Astrocyte of the spinal cord (primary cell): ENCODE measurements at regions not wholly inside any gene's neighbourhood (a gene's known extent, or its start where the extent isn't known, plus 50 kb on each side); places are given as distances from the start of the nearest gene placed in this dataset.

Source experiments
- DNase-seq: peaks from one replicate; pipeline ENCODE4 v3.0.0; 2011; ENCODE audit warnings: low read depth, low spot score
- H3K4me3 ChIP-seq: 2 replicates; pipeline ENCODE4 v1.5.1; 2011; ENCODE audit warnings: low read depth, mild to moderate bottlenecking, low read length, moderate library complexity
- in situ Hi-C: cut with HindIII; loops from 2 replicates; pipeline ENCODE4 v1.10.0; 2017; ENCODE audit warnings: low sequenced_read_pairs
- TF ChIP-seq, protein P1 (sequence below): IDR thresholded peaks from 2 replicates; pipeline ENCODE4 v1.5.1; 2012; ENCODE audit warnings: low read depth, mild to moderate bottlenecking, low read length, inconsistent platforms

DNA sequence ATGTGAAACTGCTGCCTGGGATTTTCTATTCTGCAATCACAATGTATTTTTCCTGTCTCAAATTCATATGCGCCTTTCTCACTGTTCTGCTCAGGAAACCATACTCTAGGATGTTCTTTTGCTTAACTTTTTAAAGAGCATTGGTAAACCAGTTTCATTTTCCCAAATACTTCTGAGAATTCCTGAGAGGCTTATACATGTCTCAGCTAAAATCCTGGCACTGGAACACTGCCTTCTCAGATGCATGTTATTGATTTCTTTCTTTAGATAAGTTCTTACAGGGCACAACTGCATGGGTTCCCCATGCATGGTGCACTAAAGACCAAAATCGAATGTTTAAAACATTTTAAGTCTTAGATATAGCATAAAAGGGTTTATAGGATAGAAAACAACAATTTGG lies 178.3 kb upstream of the PLSCR5 start:
- no peak overlapping the region for H3K4me3 ChIP-seq
- in situ Hi-C loops, result no loop called here
- peak; percentile 23 for DNase-seq
- TF ChIP-seq, protein P1, sequence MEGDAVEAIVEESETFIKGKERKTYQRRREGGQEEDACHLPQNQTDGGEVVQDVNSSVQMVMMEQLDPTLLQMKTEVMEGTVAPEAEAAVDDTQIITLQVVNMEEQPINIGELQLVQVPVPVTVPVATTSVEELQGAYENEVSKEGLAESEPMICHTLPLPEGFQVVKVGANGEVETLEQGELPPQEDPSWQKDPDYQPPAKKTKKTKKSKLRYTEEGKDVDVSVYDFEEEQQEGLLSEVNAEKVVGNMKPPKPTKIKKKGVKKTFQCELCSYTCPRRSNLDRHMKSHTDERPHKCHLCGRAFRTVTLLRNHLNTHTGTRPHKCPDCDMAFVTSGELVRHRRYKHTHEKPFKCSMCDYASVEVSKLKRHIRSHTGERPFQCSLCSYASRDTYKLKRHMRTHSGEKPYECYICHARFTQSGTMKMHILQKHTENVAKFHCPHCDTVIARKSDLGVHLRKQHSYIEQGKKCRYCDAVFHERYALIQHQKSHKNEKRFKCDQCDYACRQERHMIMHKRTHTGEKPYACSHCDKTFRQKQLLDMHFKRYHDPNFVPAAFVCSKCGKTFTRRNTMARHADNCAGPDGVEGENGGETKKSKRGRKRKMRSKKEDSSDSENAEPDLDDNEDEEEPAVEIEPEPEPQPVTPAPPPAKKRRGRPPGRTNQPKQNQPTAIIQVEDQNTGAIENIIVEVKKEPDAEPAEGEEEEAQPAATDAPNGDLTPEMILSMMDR, result no peak

DNA sequence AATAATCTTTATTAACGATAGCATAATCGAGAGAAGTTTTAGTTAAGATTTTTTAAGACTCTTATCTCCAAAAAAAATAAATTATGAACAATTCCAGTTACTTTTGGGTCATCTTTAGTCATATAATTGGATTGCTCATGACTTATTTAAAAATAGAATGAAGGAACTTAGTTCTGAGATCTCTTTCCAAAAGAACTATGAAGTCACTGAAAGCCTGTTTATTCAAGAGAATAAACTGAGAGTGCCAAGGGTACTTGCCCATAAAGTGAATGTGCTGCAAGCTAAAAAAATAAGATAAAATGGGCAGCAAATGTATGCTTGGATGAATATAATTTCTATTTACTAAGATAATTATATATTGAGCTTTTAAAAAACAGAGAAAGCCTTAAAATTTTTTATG lies 176.5 kb upstream of the PLSCR5 start:
- TF ChIP-seq, protein P1, result no peak
- peak; percentile 47 for DNase-seq
- in situ Hi-C loops, result no loop called here
- H3K4me3 ChIP-seq, result no peak overlapping the region

DNA sequence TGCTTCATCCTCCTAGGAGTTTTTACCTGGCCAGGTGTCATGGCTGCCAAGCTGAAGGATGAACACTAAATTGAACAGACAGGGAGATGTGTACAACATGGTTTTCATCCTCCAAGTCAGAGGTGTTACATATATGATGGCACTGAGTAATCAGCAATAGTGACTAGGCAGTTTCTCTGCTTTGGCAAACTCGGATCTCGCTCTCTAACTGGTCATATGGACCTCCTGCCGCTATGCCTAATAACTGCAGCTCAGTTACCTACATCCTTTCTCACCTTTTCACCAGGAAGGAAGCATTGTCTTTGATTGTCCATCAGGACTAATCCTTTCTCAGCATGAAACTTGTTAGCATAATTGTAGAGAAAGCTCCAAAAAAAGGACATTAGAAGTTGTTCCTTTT lies 175.9 kb upstream of the PLSCR5 start:
- in situ Hi-C loops, result no loop called here
- TF ChIP-seq, protein P1, result no peak
- peak; percentile 35 for DNase-seq
- no peak overlapping the region for H3K4me3 ChIP-seq

DNA sequence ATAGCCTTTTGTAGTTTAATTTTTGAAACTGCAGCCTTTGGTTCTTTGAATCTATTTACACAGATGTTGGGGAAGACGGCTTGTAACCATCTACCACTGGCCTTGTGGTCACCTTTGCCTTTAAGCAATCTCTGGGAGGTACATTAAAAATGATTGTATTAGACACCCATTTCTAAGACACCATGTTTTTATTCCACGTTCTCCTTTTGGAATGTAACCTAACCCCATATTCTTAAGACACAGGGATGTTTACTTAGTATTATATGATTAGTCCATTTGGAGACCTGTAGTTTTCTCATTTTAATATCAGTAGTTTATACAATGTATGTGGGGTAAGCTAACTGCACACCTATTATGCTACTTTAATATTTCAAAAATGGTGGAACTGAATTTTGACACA lies 175.1 kb upstream of the PLSCR5 start:
- in situ Hi-C loops, result no loop called here
- H3K4me3 ChIP-seq, result no peak overlapping the region
- peak; percentile 73 for DNase-seq
- TF ChIP-seq, protein P1, result no peak

DNA sequence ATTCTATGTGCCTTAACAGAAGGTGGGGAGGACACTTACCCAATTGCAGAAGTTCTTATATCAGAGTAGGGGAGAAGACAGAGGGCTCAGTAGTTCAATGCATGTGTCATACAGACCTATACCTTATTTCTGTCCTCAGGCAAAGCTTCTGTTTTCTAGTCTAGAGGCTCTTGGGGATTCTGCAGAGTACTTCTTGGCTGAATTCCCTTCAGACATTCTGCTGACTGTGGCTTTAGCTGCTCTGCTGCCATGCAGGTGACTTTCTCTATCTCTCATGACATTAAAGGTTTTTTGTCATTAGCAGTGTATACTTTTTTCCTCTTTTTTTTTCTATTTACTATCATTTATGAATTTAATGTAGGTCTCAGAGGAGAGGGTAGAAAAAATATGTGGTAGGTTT lies 172.8 kb upstream of the PLSCR5 start:
- no peak for DNase-seq
- in situ Hi-C loops, result no loop called here
- TF ChIP-seq, protein P1, result no peak
- no peak overlapping the region for H3K4me3 ChIP-seq

DNA sequence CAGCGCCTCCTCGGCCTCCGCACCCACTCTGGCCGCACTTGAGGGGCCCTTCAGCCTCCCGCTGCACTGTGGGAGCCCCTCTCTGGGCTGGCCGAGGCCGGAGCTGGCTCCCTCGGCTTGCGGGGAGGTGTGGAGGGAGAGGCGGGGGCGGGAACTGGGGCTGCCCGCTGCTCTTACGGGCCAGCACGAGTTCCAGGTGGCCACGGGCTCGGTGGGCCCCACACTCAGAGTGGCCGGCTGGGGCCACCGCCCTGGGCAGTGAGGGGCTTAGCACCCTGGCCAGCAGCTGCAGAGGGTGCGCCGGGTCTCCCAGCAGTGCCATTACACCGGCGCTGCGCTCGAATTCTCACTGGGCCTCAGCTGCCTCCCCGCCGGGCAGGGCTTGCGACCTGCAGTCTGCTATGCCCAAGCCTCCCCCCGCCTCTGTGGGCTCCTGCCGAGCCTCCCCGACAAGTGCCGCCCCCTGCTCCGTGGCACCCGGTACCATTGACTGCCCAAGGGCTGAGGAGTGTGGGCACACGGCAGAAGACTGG lies 167.1 kb upstream of the PLSCR5 start:
- no peak overlapping the region for H3K4me3 ChIP-seq
- TF ChIP-seq, protein P1, result no peak
- DNase-seq, result no peak
- in situ Hi-C loops, result no loop called here

DNA sequence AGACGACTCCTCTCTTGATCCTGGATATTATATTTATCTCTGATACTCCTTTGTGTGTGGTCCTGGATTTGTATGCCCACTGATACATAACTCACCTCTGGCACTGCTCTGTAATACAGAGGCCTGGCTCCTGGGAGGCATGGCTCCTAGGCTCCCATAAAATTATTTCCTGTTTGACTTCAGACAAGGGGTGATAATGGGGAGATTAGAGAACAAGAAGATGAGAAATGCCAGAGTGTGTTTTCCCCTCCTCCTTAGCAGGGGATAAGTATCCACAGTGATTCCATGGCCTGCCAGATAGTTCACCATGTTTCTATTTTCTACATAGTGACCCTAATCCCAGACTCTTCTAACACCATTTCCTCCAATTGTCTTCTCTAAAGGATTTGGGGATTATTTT lies 165.7 kb upstream of the PLSCR5 start:
- in situ Hi-C loops, result no loop called here
- no peak overlapping the region for H3K4me3 ChIP-seq
- TF ChIP-seq, protein P1, result no peak
- DNase-seq, result no peak
